Endothelial cell (in vitro differentiated cells): ENCODE measurements at regions not wholly inside any gene's neighbourhood (a gene's known extent, or its start where the extent isn't known, plus 50 kb on each side); places are given as distances from the start of the nearest gene placed in this dataset.

ENCODE experiments used
- DNase-seq: peaks from one replicate; pipeline ENCODE4 v3.0.0; 2021; ENCODE audit warnings: low spot score
- H3K27ac Mint-ChIP-seq: one replicate; pipeline ENCODE4 v1.8.0; 2021; ENCODE audit warnings: mixed read lengths, inconsistent platforms; ENCODE audit not compliant: unreplicated experiment
- H3K27me3 Mint-ChIP-seq: one replicate; pipeline ENCODE4 v1.8.0; 2021; ENCODE audit warnings: mild to moderate bottlenecking, moderate library complexity, mixed read lengths, inconsistent platforms; ENCODE audit not compliant: unreplicated experiment
- H3K36me3 Mint-ChIP-seq: one replicate; pipeline ENCODE4 v1.8.0; 2021; ENCODE audit warnings: mild to moderate bottlenecking, low read depth, mixed read lengths, inconsistent platforms; ENCODE audit not compliant: unreplicated experiment
- H3K4me1 Mint-ChIP-seq: one replicate; pipeline ENCODE4 v1.8.0; 2021; ENCODE audit warnings: mild to moderate bottlenecking, mixed read lengths, inconsistent platforms; ENCODE audit not compliant: unreplicated experiment
- H3K4me3 Mint-ChIP-seq: one replicate; pipeline ENCODE4 v1.8.0; 2021; ENCODE audit warnings: mild to moderate bottlenecking, mixed read lengths, inconsistent platforms; ENCODE audit not compliant: unreplicated experiment
- H3K9me3 Mint-ChIP-seq: one replicate; pipeline ENCODE4 v1.8.0; 2021; ENCODE audit warnings: mixed read lengths, inconsistent platforms; ENCODE audit not compliant: unreplicated experiment
- TF ChIP-seq, protein P1 (sequence below): fragments of 200-600 bp; sonication (generic); IDR thresholded peaks from one replicate; pipeline ENCODE4 v1.5.0; 2021; ENCODE audit warnings: antibody characterized with exemption; ENCODE audit not compliant: unreplicated experiment

DNA sequence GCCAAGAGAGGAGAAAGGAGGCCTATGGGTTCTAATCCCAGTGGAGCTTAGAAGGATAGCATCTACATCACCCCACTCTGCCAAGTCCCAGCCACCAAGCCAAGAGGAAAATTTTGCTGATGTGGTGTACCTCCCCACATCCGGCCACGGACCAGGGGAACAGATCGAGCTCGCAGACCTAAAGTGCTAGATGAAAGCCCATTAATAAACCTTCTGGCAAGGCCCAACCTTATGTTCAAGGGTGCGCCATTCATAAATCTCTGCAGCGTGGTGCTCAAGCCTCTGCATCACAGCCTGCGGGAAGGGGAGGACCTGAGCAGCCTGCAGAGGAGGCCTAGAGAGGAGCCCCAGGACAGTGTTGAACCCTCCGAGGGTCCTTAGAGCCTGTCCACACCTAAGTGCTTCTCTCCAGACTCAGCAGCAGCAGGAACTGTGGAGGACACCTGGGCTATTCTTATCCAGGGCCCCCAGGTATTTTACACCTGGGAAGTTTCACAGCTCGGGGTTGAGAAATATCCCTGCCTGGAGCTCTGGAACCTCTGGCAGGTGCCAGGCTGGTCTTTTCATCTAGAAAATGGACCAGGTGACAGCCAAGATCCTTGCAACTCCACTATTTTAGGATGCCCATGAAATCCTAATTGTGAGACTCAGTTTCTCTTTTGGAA, 68.0 kb downstream of the MRPL46 start:
- no peak for DNase-seq
- Mint-ChIP-seq H3K4me1 (peaks cover 30% of the 10 kb centered on the region), H3K9me3 (no peaks in the 10 kb centered on the region), H3K36me3 (no peaks in the 10 kb centered on the region), H3K4me3 (no peak overlapping the region), H3K27me3 (no peaks in the 10 kb centered on the region), H3K27ac (no peak overlapping the region)
- TF ChIP-seq, protein P1, sequence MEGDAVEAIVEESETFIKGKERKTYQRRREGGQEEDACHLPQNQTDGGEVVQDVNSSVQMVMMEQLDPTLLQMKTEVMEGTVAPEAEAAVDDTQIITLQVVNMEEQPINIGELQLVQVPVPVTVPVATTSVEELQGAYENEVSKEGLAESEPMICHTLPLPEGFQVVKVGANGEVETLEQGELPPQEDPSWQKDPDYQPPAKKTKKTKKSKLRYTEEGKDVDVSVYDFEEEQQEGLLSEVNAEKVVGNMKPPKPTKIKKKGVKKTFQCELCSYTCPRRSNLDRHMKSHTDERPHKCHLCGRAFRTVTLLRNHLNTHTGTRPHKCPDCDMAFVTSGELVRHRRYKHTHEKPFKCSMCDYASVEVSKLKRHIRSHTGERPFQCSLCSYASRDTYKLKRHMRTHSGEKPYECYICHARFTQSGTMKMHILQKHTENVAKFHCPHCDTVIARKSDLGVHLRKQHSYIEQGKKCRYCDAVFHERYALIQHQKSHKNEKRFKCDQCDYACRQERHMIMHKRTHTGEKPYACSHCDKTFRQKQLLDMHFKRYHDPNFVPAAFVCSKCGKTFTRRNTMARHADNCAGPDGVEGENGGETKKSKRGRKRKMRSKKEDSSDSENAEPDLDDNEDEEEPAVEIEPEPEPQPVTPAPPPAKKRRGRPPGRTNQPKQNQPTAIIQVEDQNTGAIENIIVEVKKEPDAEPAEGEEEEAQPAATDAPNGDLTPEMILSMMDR: no peak

DNA sequence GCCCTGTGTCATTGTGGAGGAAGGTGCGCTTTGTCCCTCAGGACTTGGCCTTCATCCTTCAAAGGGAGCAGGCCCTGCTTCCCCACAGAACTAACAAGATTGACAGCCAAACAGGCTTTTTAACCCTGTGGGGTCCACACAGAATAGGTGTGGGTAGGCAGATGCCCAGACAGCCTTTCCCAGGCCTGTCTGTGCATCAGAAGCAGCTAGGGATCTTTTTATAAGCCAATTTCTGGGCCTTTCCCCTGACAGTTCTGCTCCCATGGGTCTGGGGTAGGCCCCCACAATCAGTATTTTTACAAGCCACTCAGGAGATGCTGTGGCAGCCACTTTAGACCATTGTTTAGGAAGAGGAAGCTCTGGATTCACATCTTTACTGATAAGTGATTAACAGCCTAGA, 69.2 kb downstream of the MRPL46 start:
- Mint-ChIP-seq H3K27ac (no peak overlapping the region), H3K4me1 (peaks cover 30% of the 10 kb centered on the region), H3K4me3 (no peak overlapping the region), H3K9me3 (no peaks in the 10 kb centered on the region), H3K36me3 (no peaks in the 10 kb centered on the region), H3K27me3 (no peaks in the 10 kb centered on the region)
- TF ChIP-seq, protein P1: no peak
- no peak for DNase-seq

DNA sequence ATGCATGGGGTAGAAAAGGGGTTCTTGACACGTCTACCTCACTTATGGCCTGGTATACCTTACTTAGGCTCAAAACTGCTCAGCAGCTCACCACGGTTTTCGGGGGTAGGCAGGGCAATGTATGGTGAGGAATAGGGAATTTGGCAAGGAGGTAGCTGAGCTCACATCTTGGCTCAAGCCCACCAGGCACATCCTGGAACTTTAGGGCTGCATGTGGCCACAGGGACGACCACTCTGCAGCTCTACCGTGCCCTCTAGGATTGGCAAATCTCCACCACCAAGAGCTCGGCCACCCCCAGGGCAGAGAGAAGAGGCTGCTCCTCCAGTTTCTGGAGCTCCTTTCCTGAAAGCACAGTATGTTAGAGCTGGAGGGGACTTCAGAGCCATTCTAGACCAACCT, 69.7 kb downstream of the MRPL46 start:
- no peaks in the 10 kb centered on the region for H3K36me3 Mint-ChIP-seq
- TF ChIP-seq, protein P1: no peak
- H3K27me3 Mint-ChIP-seq: no peaks in the 10 kb centered on the region
- H3K4me3 Mint-ChIP-seq: no peak overlapping the region
- H3K27ac Mint-ChIP-seq: no peak overlapping the region
- DNase-seq: no peak
- no peaks in the 10 kb centered on the region for H3K9me3 Mint-ChIP-seq
- H3K4me1 Mint-ChIP-seq: peaks cover 30% of the 10 kb centered on the region

DNA sequence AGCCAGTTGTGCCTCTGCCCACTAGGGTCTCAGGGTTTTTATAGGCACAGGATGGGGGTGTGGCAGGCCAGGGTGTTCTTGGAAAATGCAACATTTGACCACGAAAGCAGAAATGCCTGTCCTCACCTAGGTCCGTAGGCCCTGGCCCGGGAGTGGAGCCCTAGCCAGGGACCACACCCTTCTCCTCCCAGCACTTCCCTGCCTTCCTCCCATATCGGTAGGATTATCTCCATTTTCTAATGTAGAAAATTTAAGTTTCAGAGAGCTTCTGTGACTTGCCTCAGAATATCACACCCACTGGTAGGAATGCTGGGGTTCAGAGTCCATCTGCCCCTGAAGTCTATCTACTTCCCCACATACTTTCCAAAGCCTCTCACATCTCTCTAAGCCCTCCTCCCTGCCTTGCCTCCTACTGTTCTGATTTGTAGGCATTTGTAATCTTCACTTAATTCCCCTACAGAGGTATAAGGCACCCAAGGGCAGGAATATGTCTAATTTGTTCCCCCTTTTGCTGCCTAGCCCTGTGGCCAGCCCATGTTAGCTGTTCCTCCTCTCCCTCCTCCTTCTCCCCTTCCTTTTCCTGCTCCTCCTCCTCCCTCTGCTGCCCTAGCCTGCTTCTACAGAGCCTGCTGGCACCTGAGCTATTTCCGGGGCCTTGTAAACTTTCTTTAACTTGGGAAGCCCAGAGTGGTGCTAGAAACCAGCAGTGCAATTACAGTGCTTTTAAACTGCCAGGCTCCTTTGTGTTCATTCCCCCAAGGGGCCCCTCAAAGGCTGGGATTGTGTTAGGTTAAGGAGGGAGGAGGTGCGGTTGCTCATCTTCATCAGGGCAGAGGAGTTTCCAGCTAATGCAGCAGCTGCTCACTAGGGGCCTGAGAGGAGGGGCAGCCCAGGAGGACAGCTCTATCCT, 71.1 kb downstream of the MRPL46 start:
- H3K4me3 Mint-ChIP-seq: no peak overlapping the region
- no peak overlapping the region for H3K27ac Mint-ChIP-seq
- no peaks in the 10 kb centered on the region for H3K36me3 Mint-ChIP-seq
- DNase-seq: no peak
- TF ChIP-seq, protein P1: no peak
- H3K27me3 Mint-ChIP-seq: no peaks in the 10 kb centered on the region
- no peaks in the 10 kb centered on the region for H3K9me3 Mint-ChIP-seq
- H3K4me1 Mint-ChIP-seq: peaks cover 21% of the 10 kb centered on the region

DNA sequence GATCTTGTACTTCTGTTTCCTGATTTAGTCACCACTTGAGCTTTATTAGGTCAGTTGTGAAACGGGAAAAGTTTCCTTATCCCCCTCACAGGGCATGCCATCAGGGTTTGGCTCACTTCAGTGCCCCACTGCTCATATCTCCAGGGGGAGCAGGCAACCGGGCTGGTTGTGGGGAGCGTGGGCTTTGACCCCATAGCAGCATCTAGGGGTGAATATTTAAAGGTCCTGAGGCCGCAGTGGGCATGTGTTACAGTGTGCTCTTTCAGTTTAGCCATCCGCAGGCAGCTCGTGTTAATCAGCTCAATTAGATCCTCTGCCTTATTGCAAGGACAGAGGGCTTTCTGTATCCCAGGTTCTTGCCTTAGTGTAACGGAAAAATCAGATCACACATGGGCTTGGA, 71.9 kb downstream of the MRPL46 start:
- no peak for DNase-seq
- Mint-ChIP-seq H3K27me3 (no peaks in the 10 kb centered on the region), H3K4me1 (peaks cover 18% of the 10 kb centered on the region), H3K9me3 (no peaks in the 10 kb centered on the region), H3K27ac (no peak overlapping the region), H3K4me3 (no peak overlapping the region), H3K36me3 (no peaks in the 10 kb centered on the region)
- TF ChIP-seq, protein P1: no peak
